Aorta (tissue), 5 donors: ENCODE measurements at regions not wholly inside any gene's neighbourhood (a gene's known extent, or its start where the extent isn't known, plus 50 kb on each side); places are given as distances from the start of the nearest gene placed in this dataset.

Experiments
- ATAC-seq: fragments of 200-7000 bp; cut with Tn5 transposase; one replicate; pipeline ENCODE4 v1.9.1; 2022; ENCODE audit warnings: moderate library complexity; ENCODE audit not compliant: low FRiP score
- DNase-seq, 2 donors: peaks; one replicate each; pipeline ENCODE4 v3.0.0-alpha.2; 2020
- H3K27ac ChIP-seq, 2 donors: one replicate each; pipeline ENCODE4 v1.5.1; 2013; ENCODE audit warnings: low read length in 2 of 2, mild to moderate bottlenecking in 2 of 2, moderate library complexity in 2 of 2, control low read depth in 1 of 2, inconsistent platforms in 1 of 2, low read depth in 1 of 2
- H3K27me3 ChIP-seq, 2 donors: one replicate each; pipeline ENCODE4 v1.6.1; 2013; ENCODE audit warnings: control low read depth in 1 of 2, low read length in 1 of 2, mild to moderate bottlenecking in 1 of 2, moderate library complexity in 1 of 2; ENCODE audit not compliant: insufficient read depth in 2 of 2, control insufficient read depth in 1 of 2
- H3K36me3 ChIP-seq, 2 donors: one replicate each; pipeline ENCODE4 v1.6.1; 2013; ENCODE audit warnings: control low read depth in 1 of 2, low read length in 1 of 2, mild to moderate bottlenecking in 1 of 2; ENCODE audit not compliant: insufficient read depth in 2 of 2, control insufficient read depth in 1 of 2
- H3K4me1 ChIP-seq, 2 donors: one replicate each; pipeline ENCODE4 v1.6.1; 2013; ENCODE audit warnings: low read length in 2 of 2, control low read depth in 1 of 2, mild to moderate bottlenecking in 1 of 2, moderate library complexity in 1 of 2; ENCODE audit not compliant: insufficient read depth in 2 of 2, control insufficient read depth in 1 of 2
- H3K4me3 ChIP-seq, 2 donors: one replicate each; pipeline ENCODE4 v1.5.1; 2013; ENCODE audit warnings: low read length in 2 of 2, control low read depth in 1 of 2, mild to moderate bottlenecking in 1 of 2
- H3K9me3 ChIP-seq: one replicate; pipeline ENCODE4 v1.6.1; 2013; ENCODE audit warnings: mild to moderate bottlenecking, low read length; ENCODE audit not compliant: control insufficient read depth
- WGBS, 2 donors: extraction: QIAGEN DNeasy Blood & Tissue Kit; methylation state at CpG; one replicate each; pipeline ENCODE4 v1.1.7; 2013; 5-methylcytosine and 5-hydroxymethylcytosine counted together
- intact Hi-C, 2 donors: fragments of 100-400 bp; cut with DNase I; formaldehyde crosslinking; loops; one replicate each; pipeline versions ENCODE4 v1.14.2 to v1.15.0; 2022
- donor health status: healthy with polysubstance abuse.
- donor health status: Bipolar disorder and iron deficiency.
- donor health status: DM: no; HTN: no; CAD: no.
- donor health status: DM: no; HTN: no; CAD: no.
- donor health status: DM: yes; HTN: yes; CAD: no.

- no peak for ATAC-seq
- DNase-seq, result no peak
Observed at GRCh38 chr13:71251292-71251951, 615.6 kb downstream of the DACH1 start.

GRCh38 chr13:71249011-71249410 lies 618.0 kb downstream of the DACH1 start:
- intact Hi-C loops, result no loop called here
- no peaks in the 10 kb centered on the region for H3K36me3 ChIP-seq
- WGBS, 2 donors, result 34 to 37% methylated on average over 1 of the region's 1 CpG
- no peak for DNase-seq
- no peak overlapping the region for H3K4me3 ChIP-seq
- H3K27me3 ChIP-seq, result no peaks in the 10 kb centered on the region
- ATAC-seq, result no peak
- H3K27ac ChIP-seq, result no peak overlapping the region
- H3K4me1 ChIP-seq, result no peaks in the 10 kb centered on the region
- no peaks in the 10 kb centered on the region for H3K9me3 ChIP-seq

More at GRCh38 chr13:71251292-71251951, 615.6 kb downstream of the DACH1 start:
- no peaks in the 10 kb centered on the region for H3K27me3 ChIP-seq
- H3K27ac ChIP-seq, result no peak overlapping the region
- no peaks in the 10 kb centered on the region for H3K4me1 ChIP-seq
- WGBS, 2 donors, result 67 to 69% methylated on average over 4 of the region's 4 CpGs
- no peak overlapping the region for H3K4me3 ChIP-seq
- H3K36me3 ChIP-seq, result no peaks in the 10 kb centered on the region
- intact Hi-C loops, result no loop called here
- no peaks in the 10 kb centered on the region for H3K9me3 ChIP-seq

- intact Hi-C loops, result no loop called here
- Histone ChIP-seq H3K4me1 (no peaks in the 10 kb centered on the region), H3K36me3 (no peaks in the 10 kb centered on the region), H3K27ac (no peak overlapping the region), H3K27me3 (no peaks in the 10 kb centered on the region), H3K4me3 (no peak overlapping the region), H3K9me3 (no peaks in the 10 kb centered on the region)
- WGBS, 2 donors, result 43 to 45% methylated on average over 3 of the region's 3 CpGs
- DNase-seq (no peak), ATAC-seq (no peak)
Observed at GRCh38 chr13:71244161-71244560, 622.8 kb downstream of the DACH1 start.

GRCh38 chr13:71242201-71242600 lies 624.8 kb downstream of the DACH1 start:
- 35 to 44% methylated on average over 4 of the region's 4 CpGs for WGBS, 2 donors
- ATAC-seq (no peak), DNase-seq (no peak)
- intact Hi-C loops, result no loop called here
- H3K27me3 ChIP-seq, result no peaks in the 10 kb centered on the region
- no peaks in the 10 kb centered on the region for H3K4me1 ChIP-seq
- H3K9me3 ChIP-seq, result no peaks in the 10 kb centered on the region
- H3K4me3 ChIP-seq, result no peak overlapping the region
- H3K36me3 ChIP-seq, result no peaks in the 10 kb centered on the region
- no peak overlapping the region for H3K27ac ChIP-seq

GRCh38 chr13:71240911-71241310 lies 626.1 kb downstream of the DACH1 start:
- Histone ChIP-seq H3K27ac (no peak overlapping the region), H3K27me3 (no peaks in the 10 kb centered on the region), H3K4me1 (no peaks in the 10 kb centered on the region), H3K36me3 (no peaks in the 10 kb centered on the region), H3K4me3 (no peak overlapping the region), H3K9me3 (no peaks in the 10 kb centered on the region)
- intact Hi-C loops, result no loop called here
- WGBS, 2 donors, result 83% methylated on average over 1 of the region's 1 CpG
- no peak for ATAC-seq
- no peak for DNase-seq

- intact Hi-C loops, result no loop called here
- H3K4me3 ChIP-seq, result no peak overlapping the region
- no peaks in the 10 kb centered on the region for H3K9me3 ChIP-seq
- H3K27ac ChIP-seq, result no peak overlapping the region
- H3K4me1 ChIP-seq, result no peaks in the 10 kb centered on the region
- no peak for DNase-seq
- 14 to 19% methylated on average over 3 of the region's 3 CpGs for WGBS, 2 donors
- no peaks in the 10 kb centered on the region for H3K27me3 ChIP-seq
- H3K36me3 ChIP-seq, result no peaks in the 10 kb centered on the region
- ATAC-seq, result no peak
Observed at GRCh38 chr13:71237332-71237731, 629.7 kb downstream of the DACH1 start.

- Histone ChIP-seq H3K27ac (no peak overlapping the region), H3K27me3 (no peaks in the 10 kb centered on the region), H3K4me3 (no peak overlapping the region), H3K9me3 (no peaks in the 10 kb centered on the region), H3K4me1 (no peaks in the 10 kb centered on the region), H3K36me3 (no peaks in the 10 kb centered on the region)
- no peak for DNase-seq
- 61 to 68% methylated on average over 8 of the region's 8 CpGs for WGBS, 2 donors
- no peak for ATAC-seq
- intact Hi-C loops, result no loop called here
Observed at GRCh38 chr13:71219698-71220415, 647.1 kb downstream of the DACH1 start.

GRCh38 chr13:71218960-71219359 lies 648.0 kb downstream of the DACH1 start:
- 55 to 73% methylated on average over 3 of the region's 3 CpGs for WGBS, 2 donors
- Histone ChIP-seq H3K27me3 (no peaks in the 10 kb centered on the region), H3K27ac (no peak overlapping the region), H3K9me3 (no peaks in the 10 kb centered on the region), H3K4me1 (no peaks in the 10 kb centered on the region), H3K36me3 (no peaks in the 10 kb centered on the region), H3K4me3 (no peak overlapping the region)
- intact Hi-C loops, result no loop called here
- DNase-seq (no peak), ATAC-seq (no peak)

GRCh38 chr13:71217827-71218226 lies 649.2 kb downstream of the DACH1 start:
- intact Hi-C loops, result no loop called here
- no peak for ATAC-seq
- Histone ChIP-seq H3K36me3 (no peaks in the 10 kb centered on the region), H3K9me3 (no peaks in the 10 kb centered on the region), H3K27ac (no peak overlapping the region), H3K4me3 (no peak overlapping the region), H3K4me1 (no peaks in the 10 kb centered on the region), H3K27me3 (no peaks in the 10 kb centered on the region)
- WGBS, 2 donors, result 45 to 51% methylated on average over 3 of the region's 3 CpGs
- DNase-seq, result no peak
